ENCODE measurements at regions not wholly inside any gene's neighbourhood (a gene's known extent, or its start where the extent isn't known, plus 50 kb on each side); places are given as distances from the start of the nearest gene placed in this dataset.

DNA sequence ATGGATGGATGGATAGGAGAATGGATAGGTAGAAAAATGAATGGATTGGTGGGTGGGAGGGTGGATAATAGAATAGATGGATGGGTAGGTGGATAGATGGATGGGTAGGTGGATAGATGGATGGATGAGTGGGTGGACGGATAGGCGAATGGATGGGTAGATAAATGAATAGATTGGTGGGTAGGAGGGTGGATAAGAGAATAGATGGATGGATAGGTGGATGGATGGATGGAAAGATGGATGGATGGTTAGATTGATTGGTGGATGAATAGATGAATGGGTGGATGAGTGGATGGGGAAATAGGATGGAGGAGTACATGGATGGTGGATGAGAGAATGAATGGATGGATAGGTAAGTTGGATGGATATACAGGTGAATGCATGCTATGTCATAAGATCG lies 110.5 kb downstream of the CEBPB start:
- TF ChIP-seq, protein P1, sequence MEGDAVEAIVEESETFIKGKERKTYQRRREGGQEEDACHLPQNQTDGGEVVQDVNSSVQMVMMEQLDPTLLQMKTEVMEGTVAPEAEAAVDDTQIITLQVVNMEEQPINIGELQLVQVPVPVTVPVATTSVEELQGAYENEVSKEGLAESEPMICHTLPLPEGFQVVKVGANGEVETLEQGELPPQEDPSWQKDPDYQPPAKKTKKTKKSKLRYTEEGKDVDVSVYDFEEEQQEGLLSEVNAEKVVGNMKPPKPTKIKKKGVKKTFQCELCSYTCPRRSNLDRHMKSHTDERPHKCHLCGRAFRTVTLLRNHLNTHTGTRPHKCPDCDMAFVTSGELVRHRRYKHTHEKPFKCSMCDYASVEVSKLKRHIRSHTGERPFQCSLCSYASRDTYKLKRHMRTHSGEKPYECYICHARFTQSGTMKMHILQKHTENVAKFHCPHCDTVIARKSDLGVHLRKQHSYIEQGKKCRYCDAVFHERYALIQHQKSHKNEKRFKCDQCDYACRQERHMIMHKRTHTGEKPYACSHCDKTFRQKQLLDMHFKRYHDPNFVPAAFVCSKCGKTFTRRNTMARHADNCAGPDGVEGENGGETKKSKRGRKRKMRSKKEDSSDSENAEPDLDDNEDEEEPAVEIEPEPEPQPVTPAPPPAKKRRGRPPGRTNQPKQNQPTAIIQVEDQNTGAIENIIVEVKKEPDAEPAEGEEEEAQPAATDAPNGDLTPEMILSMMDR (IDR thresholded peaks at IDR 0.05; ENCODE audit: borderline replicate concordance), result no peak
- DNase-seq, result no peak
- Histone ChIP-seq H3K4me3 (no peak overlapping the region), H3K27me3 (ENCODE audit: low read depth) (no peaks in the 10 kb centered on the region), H3K36me3 (no peaks in the 10 kb centered on the region), H3K4me1 (peaks cover 58% of the 10 kb centered on the region), H3K9me3 (replicated peaks) (no peaks in the 10 kb centered on the region), H3K27ac (replicated peaks) (no peak overlapping the region)
- intact Hi-C loops (cut with micrococcal nuclease), result no loop called here

DNA sequence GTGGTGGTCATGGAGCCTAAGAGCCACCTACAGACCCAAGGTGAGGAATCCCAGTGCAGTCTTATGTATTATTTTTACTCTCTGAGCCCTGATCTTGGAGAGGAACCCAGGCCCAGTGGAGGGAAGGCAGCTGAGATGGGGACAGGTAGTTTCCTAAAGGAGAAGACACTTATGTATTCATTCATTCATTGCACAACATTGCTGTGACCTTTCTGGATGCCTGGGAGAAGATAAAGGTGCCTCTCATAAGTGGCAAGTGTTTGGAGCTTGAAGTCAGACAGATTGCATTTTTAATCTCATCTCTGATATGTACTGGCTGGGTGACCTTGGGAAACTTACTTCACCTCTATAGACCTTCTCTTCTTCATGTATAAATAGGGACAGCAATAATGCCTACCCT lies 111.1 kb downstream of the CEBPB start:
- Histone ChIP-seq H3K4me3 (no peak overlapping the region), H3K27ac (replicated peaks) (no peak overlapping the region), H3K4me1 (peaks cover 62% of the 10 kb centered on the region), H3K36me3 (no peaks in the 10 kb centered on the region), H3K9me3 (replicated peaks) (no peaks in the 10 kb centered on the region), H3K27me3 (ENCODE audit: low read depth) (no peaks in the 10 kb centered on the region)
- intact Hi-C loops (cut with micrococcal nuclease), result no loop called here
- TF ChIP-seq, protein P1 (IDR thresholded peaks at IDR 0.05; ENCODE audit: borderline replicate concordance), result no peak
- no peak for DNase-seq

DNA sequence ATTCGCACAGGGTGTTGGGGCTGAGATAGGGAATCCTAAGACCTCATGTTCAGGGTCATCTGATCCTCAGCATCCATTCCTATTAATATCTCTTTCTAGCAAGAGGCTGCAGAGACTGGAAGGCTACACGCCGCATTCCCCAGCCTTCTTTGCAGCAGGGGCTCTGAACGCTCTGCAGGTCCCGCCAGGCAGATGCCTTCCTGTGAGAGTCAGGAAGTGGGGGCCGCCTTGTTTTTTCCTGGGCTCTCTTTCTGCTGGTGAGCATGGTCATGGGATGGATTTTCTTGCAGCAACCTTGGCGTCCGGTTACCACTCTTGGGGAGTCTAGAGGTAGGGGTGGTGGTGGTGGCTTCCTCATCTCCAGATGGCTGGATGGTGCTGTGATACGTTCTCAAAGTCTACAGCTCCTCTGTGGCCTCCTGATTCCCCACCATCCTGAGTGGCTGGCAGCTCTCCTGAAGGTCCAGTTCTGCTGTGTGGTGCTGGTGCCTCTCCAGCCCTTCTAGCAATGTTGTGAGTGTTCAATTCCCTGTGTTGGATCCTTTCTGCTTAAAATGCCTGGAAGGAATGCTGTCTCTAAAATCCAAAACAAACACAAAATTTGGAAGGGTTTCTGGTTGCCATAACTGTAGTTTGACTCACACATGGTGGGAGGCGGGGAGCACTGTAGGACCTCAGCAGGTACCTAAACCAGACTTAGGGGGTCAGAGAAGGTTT lies 111.9 kb downstream of the CEBPB start:
- Histone ChIP-seq H3K36me3 (no peaks in the 10 kb centered on the region), H3K4me1 (peaks cover 62% of the 10 kb centered on the region), H3K27ac (replicated peaks) (peak overlapping the region; percentile 93), H3K4me3 (no peak overlapping the region), H3K9me3 (replicated peaks) (no peaks in the 10 kb centered on the region), H3K27me3 (ENCODE audit: low read depth) (no peaks in the 10 kb centered on the region)
- DNase-seq, result no peak
- TF ChIP-seq, protein P1 (IDR thresholded peaks at IDR 0.05; ENCODE audit: borderline replicate concordance), result no peak
- intact Hi-C loops (cut with micrococcal nuclease), result no loop called here

DNA sequence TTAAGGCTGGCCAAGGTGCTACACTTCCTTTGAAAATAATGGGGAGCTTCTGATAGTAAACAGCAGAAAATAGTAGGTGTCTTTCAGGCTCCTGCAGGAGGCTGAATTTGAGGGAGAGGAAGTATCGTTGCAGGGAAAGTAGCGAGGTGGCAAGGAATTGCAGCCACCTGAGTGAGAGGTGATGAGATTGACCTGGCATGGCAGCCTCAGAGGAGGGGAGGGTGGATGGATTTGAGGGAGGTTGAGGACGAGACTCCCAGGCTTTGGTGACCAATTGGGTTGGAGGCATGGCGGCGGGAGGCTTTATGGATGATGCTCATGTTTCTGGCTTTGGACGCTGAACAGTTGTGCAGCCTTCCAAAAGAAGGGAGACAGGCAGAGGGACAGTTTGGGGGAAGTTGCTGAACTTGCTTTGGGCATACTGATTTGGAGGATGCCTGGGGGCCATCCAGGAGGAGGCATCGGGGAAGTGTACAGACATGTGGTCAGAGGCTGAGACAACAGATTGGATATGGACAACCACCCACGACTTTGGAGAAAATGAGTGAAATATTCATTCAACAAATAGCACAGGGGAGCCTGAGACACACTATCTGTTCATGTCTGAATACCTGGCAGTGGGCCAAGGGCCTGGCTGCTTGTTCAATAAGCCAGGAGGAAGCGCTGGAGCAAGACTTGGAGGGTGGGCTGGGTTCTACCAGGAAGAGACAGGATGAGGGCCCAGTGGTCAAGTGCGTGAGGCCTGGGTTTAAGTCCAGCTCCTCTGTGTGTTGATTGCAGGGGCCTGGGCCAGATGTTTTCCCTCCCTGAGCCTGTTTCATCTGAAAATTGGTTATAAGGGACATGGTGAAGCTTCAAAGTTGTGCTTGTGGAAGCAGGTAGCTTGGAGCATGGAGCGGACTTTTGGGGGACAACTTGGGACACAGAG lies 113.2 kb downstream of the CEBPB start:
- Histone ChIP-seq H3K4me3 (no peak overlapping the region), H3K36me3 (no peaks in the 10 kb centered on the region), H3K4me1 (peaks cover 74% of the 10 kb centered on the region), H3K27ac (replicated peaks) (peak overlapping the region; percentile 93), H3K27me3 (ENCODE audit: low read depth) (no peaks in the 10 kb centered on the region), H3K9me3 (replicated peaks) (no peaks in the 10 kb centered on the region)
- intact Hi-C loops (cut with micrococcal nuclease), result no loop called here
- peak; percentile 85 for DNase-seq
- TF ChIP-seq, protein P1 (IDR thresholded peaks at IDR 0.05; ENCODE audit: borderline replicate concordance), result no peak

DNA sequence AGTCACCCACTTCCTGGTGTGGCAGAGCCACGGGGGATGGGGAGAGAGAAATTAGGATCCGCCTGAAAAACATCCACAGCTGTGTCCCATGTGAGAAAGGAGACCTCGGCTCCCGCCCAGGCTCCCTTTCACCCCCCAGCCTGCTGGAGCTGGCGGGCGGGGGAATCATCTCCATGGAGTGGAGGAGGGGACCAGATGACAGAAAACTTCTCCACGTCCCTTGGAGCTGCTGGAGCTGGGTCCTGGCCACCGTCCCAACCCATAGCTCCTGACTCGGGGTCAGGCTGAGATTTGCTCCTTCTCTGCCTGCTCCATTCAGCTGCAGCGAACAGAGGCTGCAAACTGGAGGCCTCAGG lies 113.8 kb downstream of the CEBPB start:
- peaks cover 81% of the 10 kb centered on the region for H3K4me1 ChIP-seq
- H3K9me3 ChIP-seq (replicated peaks), result no peaks in the 10 kb centered on the region
- DNase-seq, result peak; percentile 84
- H3K36me3 ChIP-seq, result no peaks in the 10 kb centered on the region
- TF ChIP-seq, protein P1 (IDR thresholded peaks at IDR 0.05; ENCODE audit: borderline replicate concordance), result no peak
- no peaks in the 10 kb centered on the region for H3K27me3 ChIP-seq (ENCODE audit: low read depth)
- H3K4me3 ChIP-seq, result no peak overlapping the region
- peak overlapping the region; percentile 93 for H3K27ac ChIP-seq (replicated peaks)
- intact Hi-C loops (cut with micrococcal nuclease), result no loop called here

All from left ventricle myocardium inferior (tissue), 1 donor.